Thyroid gland (tissue), 4 donors: ENCODE measurements at regions not wholly inside any gene's neighbourhood (a gene's known extent, or its start where the extent isn't known, plus 50 kb on each side); places are given as distances from the start of the nearest gene placed in this dataset.

Experiments
- DNase-seq, 2 donors: peaks; one replicate each; pipeline ENCODE4 v3.0.0-alpha.2; 2019
- H3K27ac ChIP-seq, 3 donors: fragments of 200-600 bp; sonication (generic); 1 replicate in 2 of 3; 2 replicates in 1 of 3; pipeline ENCODE4 v1.5.1; 2016 to 2019; ENCODE audit warnings: mild to moderate bottlenecking in 1 of 3, moderate library complexity in 1 of 3
- H3K27me3 ChIP-seq: fragments of 200-600 bp; sonication (generic); one replicate; pipeline ENCODE4 v1.5.1; 2019
- H3K36me3 ChIP-seq, 2 donors: fragments of 200-600 bp; sonication (generic); one replicate each; pipeline ENCODE4 v1.5.1; 2016 to 2019
- H3K4me1 ChIP-seq, 2 donors: fragments of 200-600 bp; sonication (generic); one replicate each; pipeline ENCODE4 v1.5.1; 2017 to 2019
- H3K4me3 ChIP-seq, 3 donors: fragments of 200-600 bp; sonication (generic); replicated peaks in 1 of 3; 1 replicate in 2 of 3; 2 replicates in 1 of 3; pipeline ENCODE4 v1.5.1; 2016; ENCODE audit warnings: mild to moderate bottlenecking in 1 of 3
- H3K9me3 ChIP-seq: fragments of 200-600 bp; sonication (generic); one replicate; pipeline ENCODE4 v1.5.1; 2017
- POLR2A ChIP-seq, 2 donors: fragments of 450-650 bp; IDR thresholded peaks; one replicate each; pipeline ENCODE4 v1.6.1; 2017; ENCODE audit warnings: antibody characterized with exemption in 2 of 2, mild to moderate bottlenecking in 2 of 2, moderate library complexity in 1 of 2
- WGBS, 2 donors: methylation state at CpG; one replicate each; pipeline ENCODE4 v1.1.5; 2017; 5-methylcytosine and 5-hydroxymethylcytosine counted together
- intact Hi-C: fragments of 100-400 bp; cut with DNase I; formaldehyde crosslinking; loops from one replicate; pipeline ENCODE4 v1.15.1; 2023
- TF ChIP-seq, protein P1 (sequence below), 6 experiments: fragments of 200-600 bp in 3 of 6; fragments of 450-650 bp in 3 of 6; sonication (generic) in 3 of 6; IDR thresholded peaks; one replicate each; pipeline ENCODE4 v1.5.1; 2016 to 2019; ENCODE audit warnings: antibody characterized with exemption in 6 of 6, mild to moderate bottlenecking in 2 of 6, inconsistent platforms in 1 of 6, moderate library complexity in 1 of 6

GRCh38 chr20:48094196-48094749 is 309.0 kb upstream of the SULF2 start:
- Histone ChIP-seq H3K27ac (no peak overlapping the region), H3K27me3 (no peaks in the 10 kb centered on the region), H3K4me1 (no peaks in the 10 kb centered on the region), H3K36me3 (no peaks in the 10 kb centered on the region), H3K4me3 (no peak overlapping the region), H3K9me3 (no peaks in the 10 kb centered on the region)
- TF ChIP-seq, protein P1, sequence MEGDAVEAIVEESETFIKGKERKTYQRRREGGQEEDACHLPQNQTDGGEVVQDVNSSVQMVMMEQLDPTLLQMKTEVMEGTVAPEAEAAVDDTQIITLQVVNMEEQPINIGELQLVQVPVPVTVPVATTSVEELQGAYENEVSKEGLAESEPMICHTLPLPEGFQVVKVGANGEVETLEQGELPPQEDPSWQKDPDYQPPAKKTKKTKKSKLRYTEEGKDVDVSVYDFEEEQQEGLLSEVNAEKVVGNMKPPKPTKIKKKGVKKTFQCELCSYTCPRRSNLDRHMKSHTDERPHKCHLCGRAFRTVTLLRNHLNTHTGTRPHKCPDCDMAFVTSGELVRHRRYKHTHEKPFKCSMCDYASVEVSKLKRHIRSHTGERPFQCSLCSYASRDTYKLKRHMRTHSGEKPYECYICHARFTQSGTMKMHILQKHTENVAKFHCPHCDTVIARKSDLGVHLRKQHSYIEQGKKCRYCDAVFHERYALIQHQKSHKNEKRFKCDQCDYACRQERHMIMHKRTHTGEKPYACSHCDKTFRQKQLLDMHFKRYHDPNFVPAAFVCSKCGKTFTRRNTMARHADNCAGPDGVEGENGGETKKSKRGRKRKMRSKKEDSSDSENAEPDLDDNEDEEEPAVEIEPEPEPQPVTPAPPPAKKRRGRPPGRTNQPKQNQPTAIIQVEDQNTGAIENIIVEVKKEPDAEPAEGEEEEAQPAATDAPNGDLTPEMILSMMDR (IDR thresholded peaks at IDR 0.05): no peak
- no peak for TF ChIP-seq POLR2A (IDR thresholded peaks at IDR 0.05)
- WGBS, 2 donors: 82 to 86% methylated on average over 5 of the region's 5 CpGs
- no peak for DNase-seq
- intact Hi-C loops: no loop called here

DNA sequence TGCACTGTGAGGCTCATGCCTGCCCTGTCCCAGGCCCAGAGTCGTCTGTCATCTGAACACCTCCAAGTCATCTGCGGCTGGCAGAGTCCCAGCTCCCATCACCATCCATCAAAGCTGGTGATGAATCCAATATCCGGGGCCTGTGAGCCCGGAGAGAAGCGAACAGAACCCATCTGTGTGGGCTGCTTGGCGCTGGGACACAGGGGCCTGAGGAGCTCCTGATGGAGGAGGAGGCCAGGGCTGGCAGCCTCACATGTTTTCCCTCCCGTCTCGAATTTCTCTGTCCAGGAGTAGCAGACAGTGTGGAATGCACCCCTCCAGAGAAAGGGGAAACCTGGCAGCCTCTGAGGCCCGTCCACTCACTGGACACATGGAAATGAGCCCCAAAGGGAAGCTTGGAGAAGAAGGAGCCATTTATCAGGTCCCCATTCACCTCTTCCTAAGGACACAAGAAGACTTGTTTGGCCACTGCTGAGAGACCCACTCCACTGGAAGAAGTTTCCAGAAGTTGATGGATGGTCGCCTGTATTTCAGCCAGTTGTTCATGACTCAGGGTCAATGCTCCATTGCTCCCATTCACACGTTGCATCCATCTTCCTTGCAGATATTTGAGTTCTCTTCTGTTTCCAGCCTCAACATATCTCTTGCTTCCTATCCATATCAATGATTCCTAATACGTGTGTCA is 307.5 kb upstream of the SULF2 start:
- TF ChIP-seq, protein P1 (IDR thresholded peaks at IDR 0.05): no peak
- TF ChIP-seq POLR2A (IDR thresholded peaks at IDR 0.05): no peak
- H3K4me1 ChIP-seq: no peaks in the 10 kb centered on the region
- H3K36me3 ChIP-seq: no peaks in the 10 kb centered on the region
- no peak overlapping the region for H3K4me3 ChIP-seq
- no peak overlapping the region for H3K27ac ChIP-seq
- no peak for DNase-seq
- no peaks in the 10 kb centered on the region for H3K9me3 ChIP-seq
- 69 to 80% methylated on average over 12 of the region's 12 CpGs for WGBS, 2 donors
- intact Hi-C loops: no loop called here
- H3K27me3 ChIP-seq: no peaks in the 10 kb centered on the region

DNA sequence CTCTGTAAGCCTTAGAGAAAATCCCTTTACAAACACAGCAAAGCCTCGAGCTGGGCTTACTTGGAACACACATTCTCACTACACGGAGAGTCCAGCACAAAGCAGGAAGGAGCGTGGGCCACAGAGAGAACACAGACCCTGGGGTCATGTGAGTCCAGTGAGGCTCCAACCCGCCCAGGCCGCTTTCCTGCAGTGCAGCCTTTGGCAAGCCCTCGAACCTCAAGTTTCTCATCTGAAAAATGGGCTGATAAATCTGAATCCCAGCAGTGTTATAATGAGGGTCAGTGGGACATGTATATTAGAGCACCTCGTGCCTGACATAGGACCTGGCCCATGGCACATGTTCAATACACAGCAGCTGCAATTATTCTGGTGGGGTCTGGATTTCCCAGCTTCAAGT is 305.5 kb upstream of the SULF2 start:
- no peaks in the 10 kb centered on the region for H3K36me3 ChIP-seq
- intact Hi-C loops: no loop called here
- H3K9me3 ChIP-seq: no peaks in the 10 kb centered on the region
- H3K4me3 ChIP-seq: no peak overlapping the region
- 81 to 83% methylated on average over 7 of the region's 7 CpGs for WGBS, 2 donors
- DNase-seq: no peak
- H3K4me1 ChIP-seq: no peaks in the 10 kb centered on the region
- no peaks in the 10 kb centered on the region for H3K27me3 ChIP-seq
- TF ChIP-seq POLR2A (IDR thresholded peaks at IDR 0.05): no peak
- TF ChIP-seq, protein P1 (IDR thresholded peaks at IDR 0.05): no peak
- no peak overlapping the region for H3K27ac ChIP-seq

DNA sequence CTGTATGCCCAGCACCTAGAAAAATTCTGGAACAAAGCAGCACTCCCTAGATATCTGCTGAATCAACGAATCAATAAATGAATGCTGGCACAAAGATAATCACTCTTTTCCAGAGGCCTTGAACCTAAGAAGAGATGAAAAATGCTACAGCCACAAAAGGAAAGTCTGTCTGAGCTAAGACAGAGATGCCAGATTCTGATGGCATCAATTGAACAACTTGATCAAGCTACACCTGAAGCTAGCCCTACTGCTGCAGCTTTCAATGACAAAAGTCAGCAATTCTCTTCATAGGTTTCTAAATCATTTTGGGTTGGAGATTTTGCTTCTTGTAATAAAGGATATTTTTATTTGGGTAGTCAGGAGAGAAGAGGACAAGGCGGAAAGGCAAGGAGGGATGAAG is 305.0 kb upstream of the SULF2 start:
- Histone ChIP-seq H3K27me3 (no peaks in the 10 kb centered on the region), H3K36me3 (no peaks in the 10 kb centered on the region), H3K4me3 (no peak overlapping the region), H3K4me1 (no peaks in the 10 kb centered on the region), H3K9me3 (no peaks in the 10 kb centered on the region), H3K27ac (no peak overlapping the region)
- TF ChIP-seq, protein P1 (IDR thresholded peaks at IDR 0.05): no peak
- TF ChIP-seq POLR2A (IDR thresholded peaks at IDR 0.05): no peak
- intact Hi-C loops: no loop called here
- 89 to 94% methylated on average over 2 of the region's 2 CpGs for WGBS, 2 donors
- no peak for DNase-seq

DNA sequence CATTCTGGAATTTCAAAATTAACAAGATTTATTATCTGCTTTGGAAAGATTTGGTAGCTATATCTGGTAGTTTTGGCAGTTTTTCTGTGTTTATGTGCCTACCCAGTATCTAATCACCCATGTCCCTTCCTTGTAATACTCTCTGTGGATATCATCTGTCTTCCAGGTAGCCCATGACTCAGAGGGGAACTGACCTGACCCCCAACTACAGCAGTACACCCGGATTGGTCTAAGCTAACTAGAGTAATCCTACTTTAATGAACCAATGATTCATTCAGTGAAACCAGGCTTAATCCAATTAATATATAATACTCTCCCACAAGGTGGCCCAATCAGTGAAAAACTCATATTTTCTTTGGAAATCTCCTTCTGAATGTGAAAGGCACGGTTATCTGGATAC is 295.3 kb upstream of the SULF2 start:
- no peak overlapping the region for H3K27ac ChIP-seq
- no peaks in the 10 kb centered on the region for H3K36me3 ChIP-seq
- WGBS, 2 donors: 76 to 88% methylated on average over 2 of the region's 2 CpGs
- no peak for DNase-seq
- TF ChIP-seq, protein P1 (IDR thresholded peaks at IDR 0.05): no peak
- no peak for TF ChIP-seq POLR2A (IDR thresholded peaks at IDR 0.05)
- no peaks in the 10 kb centered on the region for H3K27me3 ChIP-seq
- H3K4me1 ChIP-seq: no peaks in the 10 kb centered on the region
- H3K9me3 ChIP-seq: no peaks in the 10 kb centered on the region
- H3K4me3 ChIP-seq: no peak overlapping the region
- intact Hi-C loops: no loop called here
